GM04504 (cell line): ENCODE measurements at regions not wholly inside any gene's neighbourhood (a gene's known extent, or its start where the extent isn't known, plus 50 kb on each side); places are given as distances from the start of the nearest gene placed in this dataset.
"Not testable (repeated sequence)": the region's sequence is repeated elsewhere in the genome, so short reads cannot be mapped to it uniquely, and the experiment has no call there.

Experiments
- DNase-seq: peaks from one replicate; pipeline ENCODE4 v3.0.0-alpha.2; 2012; ENCODE audit warnings: low read depth

DNA sequence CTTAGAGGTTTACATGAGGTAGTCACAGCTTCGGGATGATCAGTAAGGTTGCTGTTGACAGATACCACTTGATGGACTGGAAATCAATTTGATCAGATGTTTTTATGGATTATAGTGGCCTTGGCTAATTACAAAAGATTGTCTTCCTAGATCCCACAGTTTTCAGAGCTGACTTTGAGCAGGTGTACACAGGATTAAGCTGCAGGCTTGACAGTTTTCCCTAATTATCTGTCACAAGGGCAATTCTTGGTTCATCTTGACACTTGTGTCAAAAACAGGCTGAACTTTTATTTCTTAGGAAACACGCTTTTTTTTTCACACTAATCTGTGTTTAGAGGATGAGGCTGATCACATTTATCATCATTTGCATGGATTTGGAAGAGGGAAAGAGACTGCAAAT, 824.0 kb upstream of the PIK3C3 start:
- no peak for DNase-seq

DNA sequence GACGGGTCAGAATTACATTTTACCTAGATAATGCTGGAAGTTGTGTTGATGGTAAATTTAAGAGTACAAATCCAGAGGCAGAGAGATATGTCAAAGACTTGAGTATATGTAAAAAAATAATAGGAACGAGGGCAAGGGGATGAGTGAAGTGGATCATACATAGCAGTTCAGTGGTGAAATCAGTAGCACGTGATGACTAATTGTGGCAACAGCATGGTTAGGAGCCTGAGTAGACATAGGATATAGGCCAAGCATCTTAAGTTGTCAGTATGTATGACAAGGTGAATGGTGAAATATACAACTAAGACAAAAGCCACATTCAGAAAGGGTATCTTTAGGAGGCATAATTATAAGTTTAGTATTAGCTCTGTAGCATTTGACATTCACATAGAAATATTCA, 826.5 kb upstream of the PIK3C3 start:
- no peak for DNase-seq

GRCh38 chr18:41128126-41128525, 826.9 kb upstream of the PIK3C3 start:
- DNase-seq = no peak

GRCh38 chr18:41126541-41127235, 828.3 kb upstream of the PIK3C3 start:
- peak; percentile 44 for DNase-seq

- DNase-seq = peak; percentile 40
Observed at GRCh38 chr18:41121116-41121826, 833.8 kb upstream of the PIK3C3 start.

GRCh38 chr18:41119031-41119430, 836.0 kb upstream of the PIK3C3 start:
- no peak for DNase-seq

DNA sequence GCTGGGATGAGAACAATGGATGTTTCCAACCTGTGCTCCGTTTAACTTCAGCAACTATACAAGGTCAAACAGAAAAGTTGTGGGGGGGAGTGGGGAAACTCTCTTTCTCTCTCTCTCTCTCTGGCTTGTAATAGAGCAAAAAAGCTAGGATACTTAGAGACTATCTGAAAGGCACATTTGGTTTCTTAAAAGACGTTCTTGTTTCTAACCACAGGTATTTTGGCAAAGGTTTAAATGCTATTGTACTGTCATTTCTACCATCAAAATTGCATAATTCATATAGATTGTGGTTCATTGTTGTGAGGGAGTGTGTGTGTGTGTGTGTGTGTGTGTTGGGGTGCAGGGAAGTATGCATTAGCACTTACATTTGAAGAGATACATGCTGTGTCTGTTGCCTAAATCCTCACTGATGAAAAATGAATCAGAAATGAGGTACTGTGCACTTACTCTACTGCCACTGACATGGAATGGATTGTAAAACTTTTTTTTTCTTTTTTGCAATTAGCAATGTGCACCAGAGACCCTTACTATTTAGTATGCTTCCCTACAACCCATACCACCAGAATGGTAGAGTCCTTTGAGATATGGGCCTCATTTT, 841.0 kb upstream of the PIK3C3 start:
- DNase-seq = no peak

GRCh38 chr18:41099451-41099850, 855.6 kb upstream of the PIK3C3 start:
- no peak for DNase-seq

DNA sequence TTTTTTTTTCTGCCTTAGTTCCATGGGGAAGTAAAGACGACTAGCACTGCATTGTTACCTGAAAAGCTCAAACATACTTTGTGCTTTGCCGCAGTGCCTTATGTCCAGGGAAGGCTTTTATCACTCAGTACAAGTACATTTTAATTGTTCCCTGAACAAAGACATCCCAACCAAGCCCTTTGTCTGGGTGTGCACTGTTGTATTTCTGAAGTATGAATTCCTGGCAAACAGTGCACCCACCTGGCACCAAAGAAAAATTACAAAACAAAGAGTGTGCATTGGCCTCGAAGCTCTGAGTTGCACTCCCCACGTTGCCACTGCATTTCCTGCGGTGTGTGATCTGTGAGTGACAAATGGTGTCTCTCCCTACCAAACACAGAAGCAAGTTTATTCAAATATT, 858.5 kb upstream of the PIK3C3 start:
- peak; percentile 10 for DNase-seq

- no peak for DNase-seq
Observed at GRCh38 chr18:41077076-41077475, 878.0 kb upstream of the PIK3C3 start.

- DNase-seq = peak; percentile 28
Observed at GRCh38 chr18:41075212-41075611, 879.8 kb upstream of the PIK3C3 start.

- peak; percentile 42 for DNase-seq
Observed at GRCh38 chr18:41073372-41073954, 881.6 kb upstream of the PIK3C3 start.

- DNase-seq = no peak
Observed at GRCh38 chr18:41072946-41073345, 882.1 kb upstream of the PIK3C3 start.

DNA sequence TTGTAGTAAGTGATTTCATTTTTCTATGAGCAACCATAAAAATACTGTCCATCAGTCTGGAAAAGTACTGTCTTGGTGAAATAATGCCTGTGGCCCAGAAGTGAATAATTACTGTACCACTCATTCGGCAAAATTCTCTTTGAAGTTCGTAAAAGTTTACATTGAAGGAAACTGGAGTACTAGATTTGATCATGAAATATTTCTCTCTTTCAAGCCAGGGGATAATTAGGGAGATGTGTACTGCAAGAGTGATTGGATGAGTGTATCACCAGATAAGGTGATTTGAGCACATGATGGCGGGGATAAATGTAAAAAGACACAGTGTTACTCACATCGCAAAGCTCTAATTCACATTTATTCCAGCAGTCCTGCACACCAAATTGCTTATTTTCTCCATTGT, 883.2 kb upstream of the PIK3C3 start:
- DNase-seq = no peak

GRCh38 chr18:41069167-41069566, 885.9 kb upstream of the PIK3C3 start:
- DNase-seq = no peak

- no peak for DNase-seq
Observed at GRCh38 chr18:41064916-41065315, 890.1 kb upstream of the PIK3C3 start.

GRCh38 chr18:41060967-41061366, 894.1 kb upstream of the PIK3C3 start:
- DNase-seq = no peak

GRCh38 chr18:41059126-41059415, 896.0 kb upstream of the PIK3C3 start:
- no peak for DNase-seq

GRCh38 chr18:41058351-41059125, 896.5 kb upstream of the PIK3C3 start:
- no peak for DNase-seq

- no peak for DNase-seq
Observed at GRCh38 chr18:41052625-41053024, 902.4 kb upstream of the PIK3C3 start.

- DNase-seq = not testable (repeated sequence)
Observed at GRCh38 chr18:41046250-41046649, 908.8 kb upstream of the PIK3C3 start.

GRCh38 chr18:41043876-41044275, 911.2 kb upstream of the PIK3C3 start:
- no peak for DNase-seq
